AG09319 (cell line): ENCODE measurements at regions not wholly inside any gene's neighbourhood (a gene's known extent, or its start where the extent isn't known, plus 50 kb on each side); places are given as distances from the start of the nearest gene placed in this dataset.

Experiments used
- DNase-seq: peaks from one replicate; pipeline ENCODE4 v3.0.0-alpha.2; 2010; ENCODE audit warnings: low read depth; ENCODE audit errors: extremely low read depth
- TF ChIP-seq, protein P1 (sequence below): IDR thresholded peaks from 2 replicates; pipeline ENCODE4 v1.5.1; 2011; ENCODE audit warnings: low read depth, mild to moderate bottlenecking, inconsistent platforms, low read length, moderate library complexity

DNA sequence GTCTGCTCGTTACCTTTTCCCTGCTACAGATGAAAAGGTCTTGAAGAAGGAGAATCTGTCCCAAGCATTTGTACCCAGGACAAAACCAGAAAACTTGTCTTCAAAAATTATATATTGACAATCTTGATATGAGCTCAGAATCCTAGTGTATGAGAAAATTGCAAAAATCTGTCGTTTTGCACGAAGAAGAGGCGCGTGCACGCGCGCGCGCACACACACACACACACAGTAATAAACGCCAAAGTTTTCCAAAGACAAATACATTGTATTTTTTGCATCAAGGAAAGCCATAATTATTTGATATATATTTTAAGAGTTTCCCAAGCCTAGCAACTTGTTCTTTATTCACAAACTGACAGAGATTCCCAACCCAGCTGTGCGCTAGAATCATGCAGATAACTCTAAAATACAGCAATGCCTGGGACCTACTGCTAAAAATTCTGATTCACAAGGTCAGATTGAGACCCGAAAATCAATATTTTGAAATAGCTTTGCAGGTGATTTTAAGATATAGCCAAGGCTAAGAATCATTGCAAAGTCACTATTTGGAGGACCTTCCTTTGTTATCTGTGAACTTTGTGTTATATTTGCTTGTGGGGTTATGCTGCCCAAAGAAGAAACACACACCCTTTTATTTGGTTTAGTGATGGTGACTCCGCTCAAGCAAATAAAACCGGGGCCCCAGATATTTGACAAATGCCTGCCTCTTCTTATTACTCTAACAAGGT lies 1287.7 kb upstream of the CDH6 start:
- no peak for DNase-seq
- TF ChIP-seq, protein P1, sequence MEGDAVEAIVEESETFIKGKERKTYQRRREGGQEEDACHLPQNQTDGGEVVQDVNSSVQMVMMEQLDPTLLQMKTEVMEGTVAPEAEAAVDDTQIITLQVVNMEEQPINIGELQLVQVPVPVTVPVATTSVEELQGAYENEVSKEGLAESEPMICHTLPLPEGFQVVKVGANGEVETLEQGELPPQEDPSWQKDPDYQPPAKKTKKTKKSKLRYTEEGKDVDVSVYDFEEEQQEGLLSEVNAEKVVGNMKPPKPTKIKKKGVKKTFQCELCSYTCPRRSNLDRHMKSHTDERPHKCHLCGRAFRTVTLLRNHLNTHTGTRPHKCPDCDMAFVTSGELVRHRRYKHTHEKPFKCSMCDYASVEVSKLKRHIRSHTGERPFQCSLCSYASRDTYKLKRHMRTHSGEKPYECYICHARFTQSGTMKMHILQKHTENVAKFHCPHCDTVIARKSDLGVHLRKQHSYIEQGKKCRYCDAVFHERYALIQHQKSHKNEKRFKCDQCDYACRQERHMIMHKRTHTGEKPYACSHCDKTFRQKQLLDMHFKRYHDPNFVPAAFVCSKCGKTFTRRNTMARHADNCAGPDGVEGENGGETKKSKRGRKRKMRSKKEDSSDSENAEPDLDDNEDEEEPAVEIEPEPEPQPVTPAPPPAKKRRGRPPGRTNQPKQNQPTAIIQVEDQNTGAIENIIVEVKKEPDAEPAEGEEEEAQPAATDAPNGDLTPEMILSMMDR = no peak

- TF ChIP-seq, protein P1 = no peak
- DNase-seq = no peak
These were observed 1290.6 kb upstream of the CDH6 start for GRCh38 chr5:29902859-29903258.

DNA sequence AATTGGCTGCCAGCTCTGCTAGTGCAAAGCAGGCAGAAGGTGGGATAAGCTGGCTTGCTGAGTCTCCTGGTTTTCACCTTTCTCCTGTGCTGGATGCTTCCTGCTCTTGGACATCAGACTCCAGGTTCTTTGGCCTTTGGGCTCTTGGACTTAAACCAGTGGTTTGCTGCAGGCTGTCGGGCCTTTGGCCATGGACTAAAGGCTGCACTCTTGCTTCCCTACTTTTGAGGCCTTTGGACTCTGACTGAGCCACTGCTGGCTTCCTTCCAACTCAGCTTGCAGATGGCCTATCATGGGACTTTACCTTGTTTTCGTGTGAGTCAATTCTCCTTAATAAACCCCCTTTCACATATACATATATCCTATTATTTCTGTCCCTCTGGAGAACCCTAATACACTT lies 1293.9 kb upstream of the CDH6 start:
- TF ChIP-seq, protein P1 = no peak
- no peak for DNase-seq

DNA sequence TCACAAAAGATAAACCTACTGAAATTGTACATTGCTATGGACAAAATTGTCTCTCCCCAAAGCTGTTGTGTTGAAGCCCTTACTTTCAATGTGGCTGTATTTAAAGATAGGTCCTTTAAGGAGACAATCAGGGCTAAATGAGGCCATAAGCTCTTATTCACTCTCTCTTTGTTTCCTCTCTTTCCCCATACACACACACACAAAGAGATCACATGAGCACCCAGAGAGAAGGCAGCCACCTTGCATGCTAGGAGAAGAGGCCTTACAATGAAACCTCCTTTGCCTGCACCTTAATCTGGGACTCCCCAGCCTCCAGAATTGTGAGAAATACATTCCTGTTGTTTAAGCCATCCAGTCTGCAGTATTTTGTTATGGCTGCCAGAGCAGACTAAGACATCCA lies 1295.6 kb upstream of the CDH6 start:
- TF ChIP-seq, protein P1 = no peak
- DNase-seq = no peak

DNA sequence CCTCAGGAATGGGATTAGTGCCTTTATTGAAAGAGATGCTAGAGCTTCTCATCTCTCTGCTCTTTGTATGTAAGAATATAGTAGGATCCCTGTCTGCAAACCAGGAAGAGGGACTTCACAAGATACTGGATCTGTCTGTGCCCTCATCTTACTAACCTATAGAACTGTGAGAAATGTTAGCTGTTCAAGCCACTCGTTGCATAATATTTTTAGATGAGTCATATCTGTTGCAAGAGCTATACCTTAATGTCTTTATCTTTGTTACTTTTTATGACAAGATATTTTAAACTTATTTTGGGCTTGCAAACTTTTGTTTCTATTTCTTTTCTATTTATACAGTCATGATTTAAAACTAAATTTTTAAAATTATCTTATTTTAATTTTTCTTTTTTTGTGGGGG lies 1296.8 kb upstream of the CDH6 start:
- TF ChIP-seq, protein P1 = no peak

DNA sequence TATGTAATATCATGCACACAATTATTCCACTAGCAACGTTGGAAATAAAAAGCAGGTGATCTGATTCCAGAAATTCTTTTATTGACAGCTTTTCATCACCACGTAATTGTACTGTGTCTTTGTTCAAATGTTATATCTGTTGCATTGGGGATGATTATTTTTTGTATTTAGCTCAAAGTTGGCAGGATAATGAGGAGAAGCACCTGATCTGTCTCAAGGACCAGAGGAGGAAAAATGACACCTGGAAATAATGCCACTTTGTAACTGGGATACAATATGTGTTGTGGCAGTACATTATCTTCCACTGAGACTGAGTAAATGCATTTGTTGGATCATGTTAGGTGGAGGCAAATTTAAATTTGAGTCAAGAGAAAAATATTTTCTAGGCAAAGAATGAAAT lies 1298.8 kb upstream of the CDH6 start:
- TF ChIP-seq, protein P1 = no peak

More for the DNA sequence above, 1296.8 kb upstream of the CDH6 start:
- no peak for DNase-seq

DNA sequence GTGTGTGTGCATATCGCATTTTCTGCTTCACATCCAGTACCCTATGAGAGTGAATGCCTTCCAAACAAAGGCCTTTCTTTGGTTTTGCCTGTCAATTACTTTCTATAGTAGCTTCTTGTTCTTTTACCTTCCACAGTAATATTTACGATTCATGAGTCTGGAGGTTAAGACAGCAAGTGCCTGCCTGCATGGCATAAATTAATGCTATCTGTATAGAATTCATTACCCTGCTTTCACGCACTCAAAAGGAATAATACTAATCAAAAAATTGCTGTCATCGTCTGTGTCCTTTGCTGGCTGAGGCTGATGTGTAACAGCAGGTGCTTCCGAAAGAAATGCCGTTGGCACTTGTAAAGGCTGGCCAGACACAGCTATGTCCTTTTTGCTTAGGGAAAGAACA lies 1304.4 kb upstream of the CDH6 start:
- no peak for DNase-seq
- TF ChIP-seq, protein P1 = no peak

More for the DNA sequence above, 1298.8 kb upstream of the CDH6 start:
- DNase-seq = no peak
